ENCODE measurements at regions not wholly inside any gene's neighbourhood (a gene's known extent, or its start where the extent isn't known, plus 50 kb on each side); places are given as distances from the start of the nearest gene placed in this dataset.

DNA sequence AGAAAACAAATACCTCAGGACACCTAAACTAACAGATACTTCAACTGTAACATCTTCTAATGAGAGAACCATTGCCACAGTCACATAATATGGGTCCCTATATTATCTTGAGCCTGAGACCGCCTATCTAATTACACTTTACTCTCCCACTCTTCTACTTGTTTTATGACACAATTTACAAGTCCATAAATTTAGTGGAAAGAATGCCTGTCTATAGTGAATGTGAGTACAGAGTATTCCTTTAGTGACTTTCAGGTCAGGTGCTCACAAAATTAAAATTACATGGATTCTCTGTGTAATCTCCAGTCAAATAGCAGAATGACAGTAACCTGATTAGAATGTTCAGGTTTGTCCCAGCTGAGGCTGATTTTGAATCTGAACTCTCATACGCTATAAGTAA, 624.1 kb downstream of the PKHD1 start:
- Histone ChIP-seq H3K4me1 (ENCODE audit: insufficient read depth) (no peaks in the 10 kb centered on the region), H3K79me2 (replicated peaks; ENCODE audit: insufficient read depth) (no peaks in the 10 kb centered on the region), H3K27me3 (ENCODE audit: insufficient read depth) (no peaks in the 10 kb centered on the region), H2AFZ (no peak overlapping the region), H4K20me1 (replicated peaks; ENCODE audit: insufficient read depth) (no peaks in the 10 kb centered on the region), H3F3A (replicated peaks; ENCODE audit: low read depth) (no peaks in the 10 kb centered on the region), H3K4me3 (no peak overlapping the region), H3K9me2 (ENCODE audit: insufficient read depth) (no peaks in the 10 kb centered on the region), H3K36me3 (ENCODE audit: insufficient read depth) (no peaks in the 10 kb centered on the region), H3K4me2 (no peak overlapping the region), H3K27ac (ENCODE audit: low read depth) (no peak overlapping the region)
- Mint-ChIP-seq H3K27ac (no peak overlapping the region), H3K36me3 (ENCODE audit: low read depth) (no peaks in the 10 kb centered on the region), H3K4me3 (no peak overlapping the region), H3K27me3 (ENCODE audit: insufficient read depth, low read depth, poor library complexity) (peaks cover 2% of the 10 kb centered on the region), H3K4me1 (peaks cover 11% of the 10 kb centered on the region), H3K9me3 (no peaks in the 10 kb centered on the region)
- ATAC-seq (no peak), DNase-seq (ENCODE audit: low spot score) (no peak)
- no peak for TF ChIP-seq ZNF331 (CRISPR knock-in tag; IDR thresholded peaks at IDR 0.05; ENCODE audit: low read depth)
- TF ChIP-seq EZH2phosphoT487 (IDR thresholded peaks at IDR 0.05; ENCODE audit: unreplicated experiment): no peak
- TF ChIP-seq, protein P1, sequence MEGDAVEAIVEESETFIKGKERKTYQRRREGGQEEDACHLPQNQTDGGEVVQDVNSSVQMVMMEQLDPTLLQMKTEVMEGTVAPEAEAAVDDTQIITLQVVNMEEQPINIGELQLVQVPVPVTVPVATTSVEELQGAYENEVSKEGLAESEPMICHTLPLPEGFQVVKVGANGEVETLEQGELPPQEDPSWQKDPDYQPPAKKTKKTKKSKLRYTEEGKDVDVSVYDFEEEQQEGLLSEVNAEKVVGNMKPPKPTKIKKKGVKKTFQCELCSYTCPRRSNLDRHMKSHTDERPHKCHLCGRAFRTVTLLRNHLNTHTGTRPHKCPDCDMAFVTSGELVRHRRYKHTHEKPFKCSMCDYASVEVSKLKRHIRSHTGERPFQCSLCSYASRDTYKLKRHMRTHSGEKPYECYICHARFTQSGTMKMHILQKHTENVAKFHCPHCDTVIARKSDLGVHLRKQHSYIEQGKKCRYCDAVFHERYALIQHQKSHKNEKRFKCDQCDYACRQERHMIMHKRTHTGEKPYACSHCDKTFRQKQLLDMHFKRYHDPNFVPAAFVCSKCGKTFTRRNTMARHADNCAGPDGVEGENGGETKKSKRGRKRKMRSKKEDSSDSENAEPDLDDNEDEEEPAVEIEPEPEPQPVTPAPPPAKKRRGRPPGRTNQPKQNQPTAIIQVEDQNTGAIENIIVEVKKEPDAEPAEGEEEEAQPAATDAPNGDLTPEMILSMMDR (conservative IDR thresholded peaks at IDR 0.05; ENCODE audit: low read depth in 2 of 2): no peak
- TF ChIP-seq NANOG (IDR thresholded peaks at IDR 0.05; ENCODE audit: borderline replicate concordance): no peak
- TF ChIP-seq ZNF114 (CRISPR knock-in tag; IDR thresholded peaks at IDR 0.05): no peak
- no peak for TF ChIP-seq CREB1 (CRISPR knock-in tag; IDR thresholded peaks at IDR 0.05; ENCODE audit: low read depth)
- TF ChIP-seq STAT1 (IDR thresholded peaks at IDR 0.05; ENCODE audit: unreplicated experiment): no peak
- TF ChIP-seq, protein P2, sequence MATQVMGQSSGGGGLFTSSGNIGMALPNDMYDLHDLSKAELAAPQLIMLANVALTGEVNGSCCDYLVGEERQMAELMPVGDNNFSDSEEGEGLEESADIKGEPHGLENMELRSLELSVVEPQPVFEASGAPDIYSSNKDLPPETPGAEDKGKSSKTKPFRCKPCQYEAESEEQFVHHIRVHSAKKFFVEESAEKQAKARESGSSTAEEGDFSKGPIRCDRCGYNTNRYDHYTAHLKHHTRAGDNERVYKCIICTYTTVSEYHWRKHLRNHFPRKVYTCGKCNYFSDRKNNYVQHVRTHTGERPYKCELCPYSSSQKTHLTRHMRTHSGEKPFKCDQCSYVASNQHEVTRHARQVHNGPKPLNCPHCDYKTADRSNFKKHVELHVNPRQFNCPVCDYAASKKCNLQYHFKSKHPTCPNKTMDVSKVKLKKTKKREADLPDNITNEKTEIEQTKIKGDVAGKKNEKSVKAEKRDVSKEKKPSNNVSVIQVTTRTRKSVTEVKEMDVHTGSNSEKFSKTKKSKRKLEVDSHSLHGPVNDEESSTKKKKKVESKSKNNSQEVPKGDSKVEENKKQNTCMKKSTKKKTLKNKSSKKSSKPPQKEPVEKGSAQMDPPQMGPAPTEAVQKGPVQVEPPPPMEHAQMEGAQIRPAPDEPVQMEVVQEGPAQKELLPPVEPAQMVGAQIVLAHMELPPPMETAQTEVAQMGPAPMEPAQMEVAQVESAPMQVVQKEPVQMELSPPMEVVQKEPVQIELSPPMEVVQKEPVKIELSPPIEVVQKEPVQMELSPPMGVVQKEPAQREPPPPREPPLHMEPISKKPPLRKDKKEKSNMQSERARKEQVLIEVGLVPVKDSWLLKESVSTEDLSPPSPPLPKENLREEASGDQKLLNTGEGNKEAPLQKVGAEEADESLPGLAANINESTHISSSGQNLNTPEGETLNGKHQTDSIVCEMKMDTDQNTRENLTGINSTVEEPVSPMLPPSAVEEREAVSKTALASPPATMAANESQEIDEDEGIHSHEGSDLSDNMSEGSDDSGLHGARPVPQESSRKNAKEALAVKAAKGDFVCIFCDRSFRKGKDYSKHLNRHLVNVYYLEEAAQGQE (IDR thresholded peaks at IDR 0.05; ENCODE audit: unreplicated experiment): no peak
- TF ChIP-seq, protein P3, sequence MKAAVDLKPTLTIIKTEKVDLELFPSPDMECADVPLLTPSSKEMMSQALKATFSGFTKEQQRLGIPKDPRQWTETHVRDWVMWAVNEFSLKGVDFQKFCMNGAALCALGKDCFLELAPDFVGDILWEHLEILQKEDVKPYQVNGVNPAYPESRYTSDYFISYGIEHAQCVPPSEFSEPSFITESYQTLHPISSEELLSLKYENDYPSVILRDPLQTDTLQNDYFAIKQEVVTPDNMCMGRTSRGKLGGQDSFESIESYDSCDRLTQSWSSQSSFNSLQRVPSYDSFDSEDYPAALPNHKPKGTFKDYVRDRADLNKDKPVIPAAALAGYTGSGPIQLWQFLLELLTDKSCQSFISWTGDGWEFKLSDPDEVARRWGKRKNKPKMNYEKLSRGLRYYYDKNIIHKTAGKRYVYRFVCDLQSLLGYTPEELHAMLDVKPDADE (IDR thresholded peaks at IDR 0.05): no peak
- TF ChIP-seq, protein P4, sequence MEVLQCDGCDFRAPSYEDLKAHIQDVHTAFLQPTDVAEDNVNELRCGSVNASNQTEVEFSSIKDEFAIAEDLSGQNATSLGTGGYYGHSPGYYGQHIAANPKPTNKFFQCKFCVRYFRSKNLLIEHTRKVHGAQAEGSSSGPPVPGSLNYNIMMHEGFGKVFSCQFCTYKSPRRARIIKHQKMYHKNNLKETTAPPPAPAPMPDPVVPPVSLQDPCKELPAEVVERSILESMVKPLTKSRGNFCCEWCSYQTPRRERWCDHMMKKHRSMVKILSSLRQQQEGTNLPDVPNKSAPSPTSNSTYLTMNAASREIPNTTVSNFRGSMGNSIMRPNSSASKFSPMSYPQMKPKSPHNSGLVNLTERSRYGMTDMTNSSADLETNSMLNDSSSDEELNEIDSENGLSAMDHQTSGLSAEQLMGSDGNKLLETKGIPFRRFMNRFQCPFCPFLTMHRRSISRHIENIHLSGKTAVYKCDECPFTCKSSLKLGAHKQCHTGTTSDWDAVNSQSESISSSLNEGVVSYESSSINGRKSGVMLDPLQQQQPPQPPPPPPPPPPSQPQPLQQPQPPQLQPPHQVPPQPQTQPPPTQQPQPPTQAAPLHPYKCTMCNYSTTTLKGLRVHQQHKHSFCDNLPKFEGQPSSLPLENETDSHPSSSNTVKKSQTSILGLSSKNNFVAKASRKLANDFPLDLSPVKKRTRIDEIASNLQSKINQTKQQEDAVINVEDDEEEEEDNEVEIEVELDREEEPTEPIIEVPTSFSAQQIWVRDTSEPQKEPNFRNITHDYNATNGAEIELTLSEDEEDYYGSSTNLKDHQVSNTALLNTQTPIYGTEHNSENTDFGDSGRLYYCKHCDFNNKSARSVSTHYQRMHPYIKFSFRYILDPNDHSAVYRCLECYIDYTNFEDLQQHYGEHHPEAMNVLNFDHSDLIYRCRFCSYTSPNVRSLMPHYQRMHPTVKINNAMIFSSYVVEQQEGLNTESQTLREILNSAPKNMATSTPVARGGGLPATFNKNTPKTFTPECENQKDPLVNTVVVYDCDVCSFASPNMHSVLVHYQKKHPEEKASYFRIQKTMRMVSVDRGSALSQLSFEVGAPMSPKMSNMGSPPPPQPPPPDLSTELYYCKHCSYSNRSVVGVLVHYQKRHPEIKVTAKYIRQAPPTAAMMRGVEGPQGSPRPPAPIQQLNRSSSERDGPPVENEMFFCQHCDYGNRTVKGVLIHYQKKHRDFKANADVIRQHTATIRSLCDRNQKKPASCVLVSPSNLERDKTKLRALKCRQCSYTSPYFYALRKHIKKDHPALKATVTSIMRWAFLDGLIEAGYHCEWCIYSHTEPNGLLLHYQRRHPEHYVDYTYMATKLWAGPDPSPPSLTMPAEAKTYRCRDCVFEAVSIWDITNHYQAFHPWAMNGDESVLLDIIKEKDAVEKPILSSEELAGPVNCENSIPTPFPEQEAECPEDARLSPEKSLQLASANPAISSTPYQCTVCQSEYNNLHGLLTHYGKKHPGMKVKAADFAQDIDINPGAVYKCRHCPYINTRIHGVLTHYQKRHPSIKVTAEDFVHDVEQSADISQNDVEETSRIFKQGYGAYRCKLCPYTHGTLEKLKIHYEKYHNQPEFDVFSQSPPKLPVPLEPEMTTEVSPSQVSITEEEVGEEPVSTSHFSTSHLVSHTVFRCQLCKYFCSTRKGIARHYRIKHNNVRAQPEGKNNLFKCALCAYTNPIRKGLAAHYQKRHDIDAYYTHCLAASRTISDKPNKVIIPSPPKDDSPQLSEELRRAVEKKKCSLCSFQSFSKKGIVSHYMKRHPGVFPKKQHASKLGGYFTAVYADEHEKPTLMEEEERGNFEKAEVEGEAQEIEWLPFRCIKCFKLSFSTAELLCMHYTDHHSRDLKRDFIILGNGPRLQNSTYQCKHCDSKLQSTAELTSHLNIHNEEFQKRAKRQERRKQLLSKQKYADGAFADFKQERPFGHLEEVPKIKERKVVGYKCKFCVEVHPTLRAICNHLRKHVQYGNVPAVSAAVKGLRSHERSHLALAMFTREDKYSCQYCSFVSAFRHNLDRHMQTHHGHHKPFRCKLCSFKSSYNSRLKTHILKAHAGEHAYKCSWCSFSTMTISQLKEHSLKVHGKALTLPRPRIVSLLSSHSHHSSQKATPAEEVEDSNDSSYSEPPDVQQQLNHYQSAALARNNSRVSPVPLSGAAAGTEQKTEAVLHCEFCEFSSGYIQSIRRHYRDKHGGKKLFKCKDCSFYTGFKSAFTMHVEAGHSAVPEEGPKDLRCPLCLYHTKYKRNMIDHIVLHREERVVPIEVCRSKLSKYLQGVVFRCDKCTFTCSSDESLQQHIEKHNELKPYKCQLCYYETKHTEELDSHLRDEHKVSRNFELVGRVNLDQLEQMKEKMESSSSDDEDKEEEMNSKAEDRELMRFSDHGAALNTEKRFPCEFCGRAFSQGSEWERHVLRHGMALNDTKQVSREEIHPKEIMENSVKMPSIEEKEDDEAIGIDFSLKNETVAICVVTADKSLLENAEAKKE (CRISPR knock-in tag; IDR thresholded peaks at IDR 0.05): no peak
- no peak for TF ChIP-seq EZH2 (IDR thresholded peaks at IDR 0.05; ENCODE audit: low read depth, unreplicated experiment)
- TF ChIP-seq POLR2AphosphoS5 (IDR thresholded peaks at IDR 0.05; ENCODE audit: low read depth): no peak
- no peak for TF ChIP-seq JUNB (IDR thresholded peaks at IDR 0.05; ENCODE audit: unreplicated experiment)
